Activated CD8-positive, alpha-beta memory T cell treated with anti-CD3 and anti-CD28 coated beads, Interleukin-2, amount 50 U/mL, for 48 hours (primary cell): ENCODE measurements at regions not wholly inside any gene's neighbourhood (a gene's known extent, or its start where the extent isn't known, plus 50 kb on each side); places are given as distances from the start of the nearest gene placed in this dataset.

Source experiments
- DNase-seq: peaks from one replicate; pipeline ENCODE4 v3.0.0-alpha.2; 2020

DNA sequence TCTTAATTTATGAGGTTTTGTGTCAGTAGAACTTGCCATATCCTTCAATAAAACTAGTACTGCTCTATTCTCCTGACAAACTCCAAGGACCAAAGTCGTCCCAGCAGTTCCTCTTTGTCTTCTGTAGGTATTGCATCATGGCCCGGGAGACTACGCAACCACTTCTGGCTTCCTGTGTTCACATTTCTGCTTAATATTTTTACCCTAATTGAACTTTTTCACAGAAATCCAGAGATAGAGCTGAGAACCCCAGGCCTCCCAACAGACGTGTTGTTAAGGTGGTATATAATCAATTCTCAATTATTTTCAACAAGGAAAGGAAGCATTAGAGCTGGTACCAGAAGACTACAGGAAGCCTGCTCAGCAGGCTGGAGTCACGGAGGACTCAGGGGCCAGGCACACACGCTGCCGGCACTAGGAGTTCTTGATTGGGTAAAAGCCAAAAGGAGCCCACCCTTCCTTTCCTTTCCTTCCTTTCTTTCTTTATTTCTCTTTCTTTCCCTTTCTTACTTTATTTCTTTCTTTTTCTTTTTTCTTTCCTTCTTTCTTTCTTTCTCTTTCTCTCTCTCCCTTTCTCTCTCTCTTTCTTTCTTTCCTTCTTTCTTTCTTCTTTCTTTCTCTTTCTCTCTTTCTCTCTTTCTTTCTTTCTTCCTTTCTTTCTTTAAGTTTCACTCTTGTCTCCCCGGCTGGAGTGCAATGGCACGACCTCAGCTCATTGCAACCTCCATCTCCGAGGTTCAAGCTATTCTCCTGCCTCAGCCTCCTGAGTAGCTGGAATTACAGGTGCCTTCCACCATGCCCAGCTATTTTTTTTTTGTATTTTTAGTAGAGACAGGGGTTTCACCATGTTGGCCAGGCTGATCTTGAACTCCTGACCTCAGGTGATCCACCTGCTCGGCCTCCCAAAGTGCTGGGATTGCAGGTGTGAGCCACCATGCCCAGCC is 173.7 kb downstream of the ZBTB18 start:
- DNase-seq, result no peak

DNA sequence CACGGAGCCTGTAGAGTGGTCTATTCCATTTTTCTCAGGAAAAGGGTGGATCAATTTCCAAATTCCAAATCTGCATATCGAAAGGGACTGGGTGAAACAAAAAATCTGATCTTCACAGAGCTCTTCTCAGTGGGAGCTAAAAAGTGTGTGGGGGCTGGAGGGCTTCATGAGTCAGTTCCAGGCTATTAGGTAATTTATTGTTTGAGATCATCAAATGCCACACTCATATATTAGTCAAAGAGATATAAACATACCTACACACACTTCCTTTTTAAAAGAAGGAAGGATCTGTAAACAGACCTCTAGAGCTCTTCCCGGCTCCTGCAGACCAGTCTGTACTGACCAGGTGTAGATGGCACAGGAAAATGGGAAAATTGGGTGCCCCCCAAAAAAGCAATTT is 175.4 kb downstream of the ZBTB18 start:
- no peak for DNase-seq

DNA sequence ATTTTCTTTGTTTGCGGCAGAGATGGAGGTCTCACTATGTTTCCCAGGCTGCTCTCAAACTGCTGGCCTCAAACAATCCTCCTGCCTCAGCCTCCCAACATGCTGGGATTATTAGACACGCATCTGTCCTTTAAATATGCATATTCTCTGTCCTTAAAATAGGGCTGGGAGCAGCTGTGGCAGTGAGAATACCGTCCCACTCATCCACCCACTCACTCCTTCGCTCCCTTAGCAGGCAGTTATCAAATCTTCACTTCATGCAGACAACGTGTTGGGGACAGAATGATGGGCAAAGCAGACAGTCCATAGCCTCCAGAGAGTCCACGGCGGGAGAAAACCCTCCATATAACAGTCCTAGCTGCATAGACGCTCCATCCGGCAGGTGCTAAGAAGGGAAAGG is 179.4 kb downstream of the ZBTB18 start:
- no peak for DNase-seq

DNA sequence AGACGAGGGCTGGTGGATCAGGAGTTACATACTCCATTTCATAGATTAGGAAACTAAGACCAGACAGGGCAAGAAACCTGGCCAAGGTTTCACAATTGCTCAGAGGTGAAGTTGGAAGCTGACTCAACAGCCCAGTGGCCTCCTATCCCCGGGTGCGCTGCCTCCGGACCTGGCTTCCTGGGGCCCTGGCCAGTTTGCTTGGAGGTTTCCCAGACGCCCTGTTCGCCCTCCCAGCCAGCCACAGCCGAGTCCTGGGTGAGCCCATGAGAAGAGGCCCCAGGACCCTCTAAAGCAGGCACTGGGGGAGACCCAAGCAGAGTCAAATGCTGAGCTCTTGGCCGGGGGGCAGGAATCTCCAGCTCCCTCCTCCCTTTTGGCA is 180.1 kb downstream of the ZBTB18 start:
- DNase-seq, result no peak

DNA sequence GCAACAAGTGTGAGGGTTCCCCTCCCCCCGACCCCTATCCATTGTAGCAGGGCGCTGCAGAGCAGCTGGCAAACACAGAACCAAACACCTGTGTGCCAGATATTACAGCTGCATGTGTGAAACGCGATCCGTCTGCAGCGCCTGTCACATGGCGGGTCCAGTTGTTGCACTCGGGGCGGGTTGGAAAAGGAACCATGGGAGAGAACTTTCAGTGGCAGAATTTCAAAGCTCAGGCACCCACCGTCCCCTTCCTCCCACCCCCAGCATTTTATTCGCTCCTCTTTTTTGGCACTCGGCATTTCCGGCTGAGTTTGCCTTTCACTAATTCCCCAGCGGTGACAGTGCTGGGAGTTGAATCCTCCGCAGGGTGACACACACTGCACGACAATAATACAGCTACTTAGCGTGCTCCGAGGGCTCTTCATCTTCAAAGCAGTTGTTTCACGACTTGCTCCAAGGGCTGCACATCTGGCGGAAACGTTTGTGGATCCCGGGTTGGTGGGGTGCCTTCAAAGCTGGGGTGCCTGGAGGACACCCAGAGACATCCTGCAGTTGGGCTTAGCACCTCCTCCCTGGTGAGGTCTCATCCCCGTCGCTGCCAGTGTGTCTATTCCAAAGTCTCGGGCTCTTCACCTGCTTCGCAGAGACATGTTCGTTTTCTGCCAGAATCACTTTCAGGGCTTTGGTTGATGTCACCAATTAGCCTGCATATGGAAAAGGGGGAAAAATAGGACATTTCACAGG is 180.7 kb downstream of the ZBTB18 start:
- no peak for DNase-seq

DNA sequence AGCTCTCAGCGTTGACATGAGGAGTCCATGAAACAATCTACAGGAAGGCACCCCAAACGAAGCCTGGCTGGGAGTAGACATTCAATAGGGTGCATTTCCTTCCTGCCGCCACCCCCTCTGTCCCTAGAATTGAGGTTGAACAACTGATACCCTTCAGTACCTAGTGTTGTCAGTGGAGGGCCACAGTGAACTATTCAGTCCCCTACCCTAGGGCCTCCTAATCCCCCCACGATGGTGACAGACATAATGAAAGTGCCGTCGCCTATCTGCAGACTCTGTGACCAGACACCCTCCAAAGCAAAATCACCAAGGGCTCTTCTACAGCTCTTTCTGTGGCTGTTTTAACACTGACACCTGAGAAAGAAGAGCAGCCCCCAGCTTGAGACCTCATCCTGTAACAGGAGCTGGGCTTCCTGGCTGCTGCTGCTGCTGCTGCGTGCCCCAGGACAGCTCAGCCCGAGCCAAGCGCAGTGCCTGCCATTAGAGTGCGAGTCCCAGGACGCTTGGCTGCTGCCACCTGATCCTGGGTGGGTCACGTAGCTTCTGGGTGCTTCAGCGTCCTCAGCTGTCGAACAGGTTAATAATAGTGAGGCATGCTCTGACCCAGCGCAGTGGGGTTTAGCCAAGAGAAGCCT is 183.0 kb downstream of the ZBTB18 start:
- DNase-seq, result no peak

DNA sequence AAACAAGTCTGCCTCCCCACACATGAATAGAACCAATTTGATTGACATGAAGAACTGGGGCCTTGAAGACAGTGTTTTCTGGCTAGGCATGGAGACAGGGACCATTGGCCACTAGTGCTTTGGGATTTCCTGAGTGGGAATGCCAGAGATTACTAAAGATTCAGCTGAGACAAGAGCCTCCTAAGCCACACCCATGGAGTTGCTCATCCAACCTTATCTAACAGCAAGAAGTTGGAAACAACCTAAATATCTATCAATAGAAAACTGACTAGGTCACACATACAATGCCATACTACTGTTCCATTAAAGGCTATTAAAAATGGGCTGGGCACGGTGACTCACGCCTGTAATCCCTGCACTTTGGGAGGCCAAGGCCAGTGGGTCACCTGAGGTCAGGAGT is 184.1 kb downstream of the ZBTB18 start:
- DNase-seq, result no peak

DNA sequence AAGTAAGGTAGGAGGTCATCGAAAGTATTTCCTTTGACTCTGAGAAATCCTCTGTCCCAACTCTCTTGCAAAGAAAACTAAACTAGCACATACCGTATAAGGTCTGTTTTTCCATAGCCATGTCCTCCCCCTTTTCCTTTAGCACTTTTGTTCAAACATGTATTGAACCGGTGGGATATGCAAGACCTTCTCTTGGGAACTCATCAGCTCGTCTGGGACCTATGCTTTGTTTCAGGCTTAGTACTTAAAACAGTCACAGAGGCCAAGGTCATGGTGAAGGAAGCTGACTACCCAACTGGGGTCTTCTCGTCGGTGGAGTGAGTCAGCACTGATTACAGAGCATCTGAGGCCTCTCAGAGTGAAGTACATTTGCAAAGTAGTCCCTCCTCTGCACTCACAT is 185.0 kb downstream of the ZBTB18 start:
- DNase-seq, result no peak

DNA sequence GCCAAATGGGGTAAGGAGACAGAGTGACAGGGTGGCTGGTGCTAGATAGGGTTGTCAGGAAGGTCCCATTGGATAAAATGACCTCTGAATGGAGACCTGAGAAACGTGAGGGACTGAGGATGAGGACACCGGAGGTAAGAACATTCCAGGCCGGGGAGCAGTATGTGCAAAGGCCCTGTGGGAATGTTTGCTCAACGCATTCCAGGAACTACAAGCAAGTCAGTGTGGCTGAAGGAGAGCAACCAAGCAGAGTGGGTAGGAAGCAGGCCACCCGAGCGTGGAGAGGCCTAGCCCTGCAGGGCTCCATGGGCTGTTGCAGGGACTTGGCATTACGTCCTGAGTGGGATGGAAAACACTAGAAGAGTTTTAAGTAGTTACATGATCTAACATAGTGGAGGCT is 185.6 kb downstream of the ZBTB18 start:
- DNase-seq, result no peak

DNA sequence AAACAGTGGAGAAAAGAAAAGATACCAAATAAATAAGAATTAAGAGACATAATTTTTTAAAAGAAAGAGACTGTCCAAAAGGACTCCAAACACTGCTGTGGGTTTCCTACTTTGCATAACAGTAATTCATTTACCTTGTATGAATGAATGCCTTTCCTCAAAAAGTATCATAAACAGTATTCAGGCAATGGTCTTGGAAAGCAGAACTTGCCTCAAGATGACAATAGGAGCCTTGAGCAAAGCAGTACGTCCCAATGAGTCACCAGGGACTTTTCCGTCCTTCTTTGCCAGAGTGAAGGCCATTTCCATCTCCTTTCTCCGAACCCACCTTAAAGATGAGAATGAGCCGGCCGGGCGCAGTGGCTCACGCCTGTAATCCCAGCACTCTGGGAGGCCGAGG is 186.4 kb downstream of the ZBTB18 start:
- DNase-seq, result no peak

DNA sequence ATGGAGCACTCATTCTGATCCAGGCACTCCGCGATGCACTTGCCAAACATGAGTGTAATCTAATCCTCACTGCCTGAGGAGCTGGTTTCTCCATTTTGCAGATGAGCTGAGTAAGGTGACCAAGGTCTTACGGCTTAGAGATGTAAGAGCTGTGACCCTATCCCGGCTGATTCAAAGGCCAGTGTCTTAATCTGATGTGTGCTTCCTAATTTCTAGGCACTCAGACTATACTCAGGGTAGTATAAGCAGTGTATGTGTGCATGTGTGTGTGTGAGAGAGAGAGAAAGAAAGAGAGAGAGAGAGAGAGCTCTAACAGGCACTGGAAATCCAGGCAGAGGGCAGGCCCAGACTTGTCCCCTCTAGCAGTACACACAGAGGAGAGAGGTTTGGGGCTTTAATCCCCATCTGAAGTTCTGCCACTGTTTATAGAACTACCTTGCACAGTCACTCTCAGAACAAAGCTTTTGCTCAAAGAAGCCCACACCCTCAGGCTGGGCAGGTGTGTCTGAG is 188.2 kb downstream of the ZBTB18 start:
- no peak for DNase-seq

DNA sequence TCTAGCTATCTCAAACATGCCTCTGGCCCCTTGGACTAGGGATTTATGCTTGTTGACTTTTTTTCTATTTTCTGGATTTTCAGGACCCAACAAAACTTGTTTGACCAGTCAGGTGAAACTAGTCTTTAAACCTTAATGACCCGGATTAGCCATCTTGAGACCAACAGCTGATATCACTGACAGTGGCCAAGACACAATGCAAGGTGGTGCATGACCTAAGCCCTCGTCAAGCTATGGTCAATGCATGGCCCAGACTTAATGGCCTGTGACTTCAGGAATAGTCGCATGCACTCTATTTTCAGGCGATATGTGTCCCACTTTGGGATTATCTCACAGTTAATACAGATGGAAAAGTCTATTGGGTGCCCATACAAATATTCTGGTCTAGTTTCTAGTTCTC is 190.4 kb downstream of the ZBTB18 start:
- DNase-seq, result no peak

DNA sequence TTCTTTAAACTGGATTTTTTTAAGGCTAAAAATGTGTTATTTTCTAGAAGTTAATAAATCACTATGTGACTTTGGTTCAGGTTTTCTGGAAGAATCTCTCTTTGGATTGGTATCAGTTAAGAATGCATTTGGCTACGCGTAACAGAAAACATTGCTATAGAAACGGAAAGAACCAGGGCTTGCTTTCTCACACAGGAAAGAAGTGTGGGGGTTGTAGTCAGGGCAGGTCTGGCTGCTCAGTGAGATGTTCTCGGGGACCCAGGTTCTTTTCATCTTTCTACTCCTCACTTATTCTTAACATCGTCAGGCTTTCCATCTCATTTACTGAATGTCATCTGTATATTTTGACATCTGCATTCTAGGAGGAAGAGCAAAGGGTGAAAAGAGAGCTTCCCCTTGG is 191.4 kb downstream of the ZBTB18 start:
- DNase-seq, result no peak

DNA sequence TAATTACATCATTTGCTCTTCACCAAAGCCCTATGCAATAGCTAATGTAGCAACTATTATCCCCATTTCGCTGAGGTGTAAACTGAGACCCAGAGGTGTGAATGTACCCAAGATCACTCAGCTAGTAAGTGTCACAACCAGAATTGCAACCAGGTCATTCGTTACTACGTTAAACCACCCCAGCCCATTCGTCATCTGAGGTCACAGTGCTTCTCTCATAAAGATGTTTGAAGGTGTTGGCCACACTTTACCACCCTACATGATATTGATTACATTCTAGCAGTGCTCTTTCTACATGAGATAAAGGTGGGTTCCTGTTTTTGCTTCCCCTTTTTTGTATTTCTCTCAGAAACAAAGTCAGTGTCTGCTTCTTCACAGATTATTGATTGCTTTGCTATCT is 195.3 kb downstream of the ZBTB18 start:
- DNase-seq, result no peak

DNA sequence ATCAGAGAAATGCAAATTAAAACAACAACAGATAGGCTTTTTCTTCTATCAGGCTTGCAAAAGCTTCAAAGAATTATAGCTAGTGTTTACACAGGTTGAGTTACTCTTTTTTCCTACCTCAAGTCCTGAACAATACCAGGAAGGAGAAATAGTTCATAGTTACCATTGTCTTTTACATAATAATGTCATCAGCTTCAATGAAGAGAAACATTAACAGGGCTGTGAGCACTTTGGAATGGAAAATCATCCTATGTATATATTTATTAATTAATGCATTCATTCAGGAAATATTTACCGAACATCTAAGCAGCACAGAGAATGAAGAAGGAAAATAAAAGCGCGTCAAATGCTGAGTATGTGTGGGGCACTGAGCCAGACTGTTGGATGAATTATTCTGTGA is 197.3 kb downstream of the ZBTB18 start:
- no peak for DNase-seq

DNA sequence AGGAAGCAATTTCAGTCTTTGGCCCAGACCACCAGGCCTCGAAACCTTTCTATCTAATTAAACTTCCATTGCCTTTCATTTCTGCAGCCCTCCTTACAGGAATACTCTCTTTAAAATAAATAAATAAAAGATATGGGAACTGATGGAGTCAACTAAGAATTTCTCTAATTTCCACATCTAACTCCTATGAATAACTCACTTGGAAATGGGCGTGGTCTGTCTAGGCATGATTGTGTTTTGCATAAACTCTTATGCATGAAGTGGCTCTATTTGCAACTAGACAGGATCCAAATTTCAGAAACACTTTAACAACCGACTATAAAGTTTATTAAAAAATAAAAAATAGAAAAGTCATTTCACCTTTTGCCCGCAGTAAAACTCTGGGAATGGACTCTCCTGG is 199.5 kb downstream of the ADSS2 start:
- no peak for DNase-seq

DNA sequence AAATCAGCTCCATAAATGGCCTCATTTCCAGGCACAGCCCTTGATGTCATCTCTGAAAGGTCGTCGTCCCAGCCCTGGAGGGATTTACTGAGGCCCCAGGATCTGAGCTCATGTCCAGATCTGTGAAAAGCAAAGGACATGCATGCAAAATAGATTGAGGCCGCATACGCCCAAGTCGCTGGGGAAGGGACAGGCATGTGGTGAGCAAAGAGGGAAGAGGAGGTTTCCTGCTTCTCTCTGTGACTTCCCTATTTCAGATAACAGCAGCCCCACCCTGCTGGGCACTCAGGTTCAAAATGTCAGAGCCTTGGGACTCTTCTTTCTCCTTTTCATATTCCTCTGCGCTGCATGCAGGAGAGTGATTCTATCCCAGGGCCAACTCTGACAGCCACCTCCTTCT is 197.2 kb downstream of the ADSS2 start:
- no peak for DNase-seq

DNA sequence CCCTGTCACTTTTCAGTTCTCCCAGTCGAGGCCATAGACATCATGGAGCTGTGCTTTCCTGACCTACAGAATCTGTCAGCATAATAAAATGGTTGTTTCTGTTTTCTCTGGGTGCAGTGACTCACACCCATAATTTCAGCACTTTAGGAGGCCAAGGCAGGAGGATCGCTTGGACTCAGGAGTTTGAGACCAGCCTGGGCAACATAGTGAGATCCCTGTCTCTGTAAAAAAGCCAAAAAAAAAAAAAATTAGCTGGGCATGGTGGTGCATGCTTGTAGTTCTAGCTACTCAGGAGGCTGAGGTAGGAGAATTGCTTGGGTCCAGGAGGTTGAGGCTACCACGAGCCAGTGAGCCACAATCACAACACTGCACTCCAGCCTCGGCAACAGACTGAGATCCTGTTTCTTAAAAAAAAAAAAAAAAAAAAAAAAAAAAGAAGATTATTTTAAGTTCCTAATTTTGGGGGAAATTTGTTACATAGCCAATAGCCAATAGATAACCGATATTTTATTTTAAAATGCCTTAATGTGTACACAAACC is 196.2 kb downstream of the ADSS2 start:
- no peak for DNase-seq

DNA sequence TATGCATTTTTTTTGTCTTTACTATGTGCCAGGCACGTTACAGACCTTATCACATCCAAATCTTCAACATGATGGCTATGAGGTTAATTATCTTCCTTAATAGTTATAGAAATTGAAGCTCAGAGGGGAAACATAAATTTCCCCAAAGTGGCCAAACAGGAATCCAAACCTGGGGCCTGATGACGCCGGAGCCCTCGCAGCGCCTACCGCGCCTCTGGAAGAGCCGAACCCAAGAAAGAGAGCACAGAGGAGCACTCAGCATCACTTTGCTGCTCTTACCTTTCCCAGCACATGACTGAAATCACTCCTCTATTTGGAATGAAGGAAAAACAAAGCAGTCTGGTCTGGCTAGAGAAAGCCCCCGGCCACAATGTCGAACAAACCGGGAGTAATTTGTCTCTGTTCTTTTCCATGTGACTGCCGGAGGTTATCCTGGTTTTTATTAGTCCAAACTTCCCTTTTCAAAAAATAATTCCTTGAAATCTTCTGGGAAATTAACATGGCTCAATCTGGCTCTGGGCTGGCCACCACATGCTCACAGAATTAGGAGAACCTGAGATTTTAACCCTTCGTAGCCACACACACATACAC is 195.5 kb downstream of the ADSS2 start:
- DNase-seq, result no peak

DNA sequence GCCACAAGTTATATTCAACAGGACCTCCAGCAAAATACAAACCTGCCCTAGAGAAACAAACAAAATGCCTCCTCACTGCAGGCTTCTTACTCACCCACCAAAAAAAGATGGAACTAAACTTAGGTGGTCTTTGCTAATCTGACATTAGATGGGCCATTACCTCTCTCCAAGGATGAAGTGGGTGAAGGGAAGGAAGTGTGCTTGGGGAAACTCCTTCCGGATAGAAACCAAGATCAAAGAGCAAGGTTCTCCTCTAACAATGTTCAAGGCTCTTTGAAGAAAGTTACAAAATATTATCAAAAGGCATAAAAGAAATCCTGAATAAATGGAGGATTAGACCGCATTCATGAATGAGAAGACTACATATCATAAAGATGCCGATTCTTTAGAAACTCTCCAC is 187.5 kb downstream of the ADSS2 start:
- DNase-seq, result no peak

DNA sequence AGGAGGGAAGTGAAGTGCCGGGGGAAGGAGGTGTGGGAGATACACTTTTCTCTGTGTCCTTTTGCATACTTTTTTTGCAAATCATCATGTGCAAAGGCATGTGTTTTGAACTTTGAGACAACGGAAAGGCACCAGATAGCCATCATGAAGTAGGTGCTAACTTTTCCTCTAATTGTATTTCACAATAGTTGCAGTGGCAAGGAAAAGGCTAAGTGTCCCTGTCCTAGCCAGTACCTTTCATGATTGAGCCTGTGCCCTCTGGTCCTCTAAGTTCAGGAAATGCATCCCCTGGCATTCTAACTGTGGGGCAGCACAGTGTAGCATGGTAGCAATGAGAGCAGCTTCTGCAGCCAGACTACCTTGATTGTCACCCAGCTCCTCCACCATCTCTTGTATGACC is 186.2 kb downstream of the ADSS2 start:
- DNase-seq, result no peak

DNA sequence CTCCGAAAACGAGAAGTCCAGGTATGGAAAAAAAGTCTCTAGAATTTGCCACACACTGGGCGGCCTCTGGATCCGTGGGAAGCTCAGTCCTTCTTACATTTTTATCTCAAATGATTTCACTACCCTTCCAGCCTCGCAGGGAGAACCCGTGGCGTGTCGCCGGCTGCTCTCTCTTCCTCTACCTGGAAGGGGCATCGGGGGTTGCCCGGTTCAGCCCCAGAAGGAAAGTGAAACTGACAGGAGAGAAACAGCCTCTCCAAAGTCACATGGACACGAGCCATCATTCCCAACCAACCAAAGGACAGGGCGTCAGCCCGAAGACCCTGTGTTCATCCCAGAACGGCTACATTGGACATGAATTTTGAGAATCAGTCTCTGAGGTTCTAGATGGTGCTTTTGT is 182.5 kb downstream of the ADSS2 start:
- DNase-seq, result no peak

DNA sequence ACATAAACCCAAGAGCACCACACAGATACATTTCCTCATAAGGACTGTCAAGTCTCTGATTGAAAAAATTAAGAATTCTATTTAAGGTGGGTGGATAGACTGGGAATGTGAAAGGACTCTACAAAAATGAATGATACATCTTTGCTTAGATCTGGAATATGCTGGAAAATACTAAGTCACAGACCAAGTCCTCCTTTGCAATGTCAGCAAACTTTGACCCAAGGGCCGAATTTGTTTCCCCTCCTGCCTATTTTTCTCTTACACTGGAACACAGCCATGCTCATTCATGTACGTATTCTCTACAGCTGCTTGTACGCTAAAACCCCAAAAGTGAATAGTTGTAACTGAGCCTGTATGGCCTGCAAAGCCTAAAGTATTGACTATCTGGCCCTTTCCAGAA is 180.7 kb downstream of the ADSS2 start:
- DNase-seq, result no peak
